DND-41 (cell line): ENCODE measurements at regions not wholly inside any gene's neighbourhood (a gene's known extent, or its start where the extent isn't known, plus 50 kb on each side); places are given as distances from the start of the nearest gene placed in this dataset.

Source experiments
- ATAC-seq: fragments of 200-7000 bp; cut with Tn5 transposase; 3 replicates; pipeline ENCODE4 v1.9.1; 2021; ENCODE audit warnings: low read depth; ENCODE audit not compliant: insufficient read depth
- DNase-seq: peaks from one replicate; pipeline ENCODE4 v3.0.0-alpha.2; 2020
- H2AFZ ChIP-seq: 2 replicates; pipeline ENCODE4 v1.6.0; 2012; ENCODE audit warnings: low read depth, low read length
- H3K27ac ChIP-seq: 2 replicates; pipeline ENCODE4 v1.5.1; 2012; ENCODE audit warnings: low read length, inconsistent platforms
- H3K27me3 ChIP-seq: fragments of 200-600 bp; sonication (generic); 2 replicates; pipeline ENCODE4 v1.6.0; 2012; ENCODE audit warnings: low read length, mild to moderate bottlenecking, inconsistent platforms; ENCODE audit not compliant: insufficient read depth, poor library complexity
- H3K36me3 ChIP-seq: 2 replicates; pipeline ENCODE4 v1.5.1; 2012; ENCODE audit warnings: low read length, inconsistent platforms; ENCODE audit not compliant: insufficient read depth
- H3K4me1 ChIP-seq: 2 replicates; pipeline ENCODE4 v1.5.1; 2012; ENCODE audit warnings: mild to moderate bottlenecking, low read length; ENCODE audit not compliant: insufficient read depth
- H3K4me2 ChIP-seq: 2 replicates; pipeline ENCODE4 v1.6.0; 2012; ENCODE audit warnings: mild to moderate bottlenecking, moderate library complexity, low read length, inconsistent platforms; ENCODE audit not compliant: insufficient read depth
- H3K4me3 ChIP-seq, 2 experiments: fragments of 200-600 bp in 1 of 2; shearing (Covaris generic) in 1 of 2; 2 replicates each; pipeline ENCODE4 v1.5.1; 2012 to 2016; ENCODE audit warnings: inconsistent platforms in 2 of 2, low read length in 2 of 2, mild to moderate bottlenecking in 2 of 2, low read depth in 1 of 2, moderate library complexity in 1 of 2
- H3K79me2 ChIP-seq: 2 replicates; pipeline ENCODE4 v1.6.0; 2012; ENCODE audit warnings: low read length, inconsistent platforms; ENCODE audit not compliant: insufficient read depth
- H3K9ac ChIP-seq: 2 replicates; pipeline ENCODE4 v1.6.0; 2012; ENCODE audit warnings: low read depth, mild to moderate bottlenecking, inconsistent platforms, low read length, moderate library complexity
- H3K9me3 ChIP-seq: 2 replicates; pipeline ENCODE4 v1.5.1; 2012; ENCODE audit warnings: low read length, moderate library complexity, mild to moderate bottlenecking, inconsistent platforms; ENCODE audit not compliant: insufficient read depth, severe bottlenecking
- H4K20me1 ChIP-seq: 2 replicates; pipeline ENCODE4 v1.6.0; 2012; ENCODE audit warnings: low read length; ENCODE audit not compliant: insufficient read depth
- EZH2 ChIP-seq: IDR thresholded peaks from 3 replicates; pipeline ENCODE4 v1.6.1; 2012; ENCODE audit warnings: borderline replicate concordance, low read depth, mild to moderate bottlenecking, moderate library complexity, low read length, inconsistent platforms; ENCODE audit not compliant: severe bottlenecking
- TF ChIP-seq, protein P1 (sequence below): IDR thresholded peaks from 2 replicates; pipeline ENCODE4 v1.5.1; 2012; ENCODE audit warnings: borderline replicate concordance, low read length, moderate library complexity, mild to moderate bottlenecking; ENCODE audit not compliant: poor library complexity, severe bottlenecking; ENCODE audit errors: extremely low read depth

DNA sequence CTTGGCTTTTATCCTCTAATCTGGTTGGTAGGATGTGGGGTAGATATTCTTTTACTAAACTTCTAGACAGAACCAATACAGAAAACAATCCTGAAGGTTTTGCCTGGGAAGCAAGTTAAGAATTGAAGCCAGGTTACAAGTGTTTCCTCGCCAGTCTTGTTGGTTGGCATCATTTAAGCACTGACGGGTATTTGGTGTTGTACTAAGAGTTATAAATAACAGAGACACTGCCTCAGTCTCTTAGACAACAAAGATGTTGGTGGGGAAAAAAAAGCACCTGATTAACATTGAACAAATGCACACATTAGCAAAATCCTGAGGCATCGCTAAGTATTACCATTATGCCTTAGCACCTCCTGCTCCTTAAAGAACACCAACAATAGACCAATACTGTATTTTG lies 272.2 kb downstream of the BRINP2 start:
- Histone ChIP-seq H3K4me1 (no peaks in the 10 kb centered on the region), H3K4me3 (no peak overlapping the region), H3K9ac (no peak overlapping the region)

DNA sequence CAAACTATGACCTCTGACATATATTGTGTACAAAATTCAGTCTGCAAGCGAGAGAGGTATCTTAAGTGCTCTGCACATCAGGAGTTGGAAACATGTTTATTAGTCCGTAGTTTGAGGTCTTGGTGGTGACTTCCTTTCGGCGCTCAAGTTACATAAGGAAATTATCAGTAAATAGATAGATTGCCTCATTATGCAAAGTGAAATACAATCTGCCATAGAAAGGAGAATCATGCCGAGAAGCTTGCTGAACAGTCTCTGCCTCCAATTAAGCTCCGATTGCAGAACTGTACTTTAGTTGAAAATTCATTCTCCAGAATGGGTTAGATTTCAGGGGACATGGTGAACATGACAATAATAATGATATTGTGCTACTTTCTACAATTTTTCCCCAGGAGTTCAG lies 271.8 kb downstream of the BRINP2 start:
- no peaks in the 10 kb centered on the region for H3K4me1 ChIP-seq
- no peak overlapping the region for H3K27ac ChIP-seq
- no peak overlapping the region for H3K4me2 ChIP-seq
- no peaks in the 10 kb centered on the region for H3K79me2 ChIP-seq
- H2AFZ ChIP-seq = no peak overlapping the region
- no peaks in the 10 kb centered on the region for H3K36me3 ChIP-seq
- no peaks in the 10 kb centered on the region for H3K9me3 ChIP-seq
- H4K20me1 ChIP-seq = no peaks in the 10 kb centered on the region
- DNase-seq (no peak), ATAC-seq (no peak)
- no peak overlapping the region for H3K4me3 ChIP-seq
- no peaks in the 10 kb centered on the region for H3K27me3 ChIP-seq
- H3K9ac ChIP-seq = no peak overlapping the region
- TF ChIP-seq, protein P1, sequence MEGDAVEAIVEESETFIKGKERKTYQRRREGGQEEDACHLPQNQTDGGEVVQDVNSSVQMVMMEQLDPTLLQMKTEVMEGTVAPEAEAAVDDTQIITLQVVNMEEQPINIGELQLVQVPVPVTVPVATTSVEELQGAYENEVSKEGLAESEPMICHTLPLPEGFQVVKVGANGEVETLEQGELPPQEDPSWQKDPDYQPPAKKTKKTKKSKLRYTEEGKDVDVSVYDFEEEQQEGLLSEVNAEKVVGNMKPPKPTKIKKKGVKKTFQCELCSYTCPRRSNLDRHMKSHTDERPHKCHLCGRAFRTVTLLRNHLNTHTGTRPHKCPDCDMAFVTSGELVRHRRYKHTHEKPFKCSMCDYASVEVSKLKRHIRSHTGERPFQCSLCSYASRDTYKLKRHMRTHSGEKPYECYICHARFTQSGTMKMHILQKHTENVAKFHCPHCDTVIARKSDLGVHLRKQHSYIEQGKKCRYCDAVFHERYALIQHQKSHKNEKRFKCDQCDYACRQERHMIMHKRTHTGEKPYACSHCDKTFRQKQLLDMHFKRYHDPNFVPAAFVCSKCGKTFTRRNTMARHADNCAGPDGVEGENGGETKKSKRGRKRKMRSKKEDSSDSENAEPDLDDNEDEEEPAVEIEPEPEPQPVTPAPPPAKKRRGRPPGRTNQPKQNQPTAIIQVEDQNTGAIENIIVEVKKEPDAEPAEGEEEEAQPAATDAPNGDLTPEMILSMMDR = no peak
- TF ChIP-seq EZH2 = no peak

More for the DNA sequence above, 272.2 kb downstream of the BRINP2 start:
- no peaks in the 10 kb centered on the region for H3K79me2 ChIP-seq
- H3K27me3 ChIP-seq = no peaks in the 10 kb centered on the region
- no peak overlapping the region for H2AFZ ChIP-seq
- H4K20me1 ChIP-seq = no peaks in the 10 kb centered on the region
- TF ChIP-seq, protein P1 = no peak
- no peak for TF ChIP-seq EZH2
- no peak overlapping the region for H3K27ac ChIP-seq
- DNase-seq (no peak), ATAC-seq (no peak)
- H3K4me2 ChIP-seq = no peak overlapping the region
- no peaks in the 10 kb centered on the region for H3K36me3 ChIP-seq
- H3K9me3 ChIP-seq = no peaks in the 10 kb centered on the region

DNA sequence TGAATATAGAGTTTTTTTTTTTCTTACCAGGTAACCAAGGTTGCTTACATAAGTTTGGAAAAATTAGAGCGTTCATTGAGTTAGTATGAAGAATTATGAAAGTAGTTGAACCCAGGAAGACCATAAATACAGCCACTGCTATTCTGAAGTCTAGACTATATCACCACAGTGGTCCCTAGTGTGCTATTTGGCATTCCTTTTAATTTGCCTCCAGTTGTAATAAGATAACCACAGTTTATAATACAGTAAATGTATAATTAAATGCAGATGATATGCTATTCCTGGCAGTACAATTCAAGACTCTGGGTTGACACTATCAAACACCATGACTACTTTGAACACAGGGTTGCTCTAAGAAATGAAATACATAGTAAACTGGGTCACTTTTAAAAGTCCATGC lies 270.5 kb downstream of the BRINP2 start:
- no peaks in the 10 kb centered on the region for H3K36me3 ChIP-seq
- no peaks in the 10 kb centered on the region for H3K27me3 ChIP-seq
- no peak for DNase-seq
- H3K9ac ChIP-seq = no peak overlapping the region
- no peaks in the 10 kb centered on the region for H4K20me1 ChIP-seq
- no peak for ATAC-seq
- no peak overlapping the region for H3K4me2 ChIP-seq
- H3K4me3 ChIP-seq = no peak overlapping the region
- H3K9me3 ChIP-seq = no peaks in the 10 kb centered on the region
- H3K79me2 ChIP-seq = no peaks in the 10 kb centered on the region
- no peak overlapping the region for H2AFZ ChIP-seq
- no peaks in the 10 kb centered on the region for H3K4me1 ChIP-seq
- TF ChIP-seq EZH2 = no peak
- TF ChIP-seq, protein P1 = no peak
- H3K27ac ChIP-seq = no peak overlapping the region

DNA sequence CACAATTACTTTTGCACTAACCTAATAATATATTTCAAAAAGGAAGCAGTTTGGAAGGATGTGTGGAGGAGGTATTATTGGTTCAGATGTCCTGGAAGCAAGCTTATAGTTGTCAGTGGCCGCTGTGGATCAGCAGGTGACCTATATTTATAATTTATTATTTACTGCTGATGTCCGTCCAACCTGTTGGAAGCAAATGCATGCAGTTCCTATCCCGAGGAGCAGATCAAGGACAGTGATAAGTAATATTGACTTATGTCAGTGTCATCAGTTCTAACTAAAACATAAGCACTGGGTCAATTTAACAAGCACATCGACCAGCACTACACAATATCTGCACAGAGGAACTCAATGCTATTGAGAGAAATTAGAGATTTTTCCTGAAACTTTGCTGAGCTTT lies 270.1 kb downstream of the BRINP2 start:
- no peaks in the 10 kb centered on the region for H3K9me3 ChIP-seq
- H3K27me3 ChIP-seq = no peaks in the 10 kb centered on the region
- H3K4me2 ChIP-seq = no peak overlapping the region
- H3K79me2 ChIP-seq = no peaks in the 10 kb centered on the region
- DNase-seq (no peak), ATAC-seq (no peak)
- no peak overlapping the region for H3K27ac ChIP-seq
- H2AFZ ChIP-seq = no peak overlapping the region
- no peaks in the 10 kb centered on the region for H3K4me1 ChIP-seq
- no peak overlapping the region for H3K9ac ChIP-seq
- no peaks in the 10 kb centered on the region for H3K36me3 ChIP-seq
- no peaks in the 10 kb centered on the region for H4K20me1 ChIP-seq
- TF ChIP-seq, protein P1 = no peak
- no peak for TF ChIP-seq EZH2
- no peak overlapping the region for H3K4me3 ChIP-seq
